H1 (cell line): ENCODE measurements at regions not wholly inside any gene's neighbourhood (a gene's known extent, or its start where the extent isn't known, plus 50 kb on each side); places are given as distances from the start of the nearest gene placed in this dataset.

Experiments used
- CTCF ChIA-PET: fragments of 300-600 bp; sonication (Branson Sonifier 250); formaldehyde crosslinking; loops from one replicate; lab custom pipeline; 2021; ENCODE audit not compliant: partially characterized antibody; lab: Charles Lee
- POLR2A ChIA-PET: fragments of 300-600 bp; sonication (Branson Sonifier 250); formaldehyde crosslinking; loops from one replicate; lab custom pipeline; 2021; ENCODE audit warnings: inconsistent platforms; ENCODE audit not compliant: partially characterized antibody; lab: Charles Lee
- DNase-seq, 2 experiments: peaks; one replicate each; pipeline versions ENCODE4 v3.0.0 to v3.0.0-alpha.2; 2010 to 2022; ENCODE audit warnings: low spot score in 2 of 2, low read depth in 1 of 2, mixed read lengths in 1 of 2
- FAIRE-seq: peaks from 2 replicates; lab custom pipeline; 2011; peaks lifted over from hg19 to GRCh38; lab: Jason Lieb, UNC
- H2AFZ ChIP-seq: 2 replicates; pipeline ENCODE4 v1.8.1; 2012; ENCODE audit warnings: low read length, inconsistent platforms
- H2AK5ac ChIP-seq: 2 replicates; pipeline ENCODE4 v1.6.1; 2013; ENCODE audit warnings: low read depth, low read length
- H2BK120ac ChIP-seq: replicated peaks from 2 replicates; pipeline ENCODE3; 2013; ENCODE audit warnings: low read depth, low read length, inconsistent platforms
- H2BK12ac ChIP-seq: 2 replicates; pipeline ENCODE4 v1.6.1; 2013; ENCODE audit warnings: low read depth, low read length
- H2BK15ac ChIP-seq: 2 replicates; pipeline ENCODE4 v1.6.1; 2013; ENCODE audit warnings: low read length
- H2BK20ac ChIP-seq: 2 replicates; pipeline ENCODE4 v1.6.1; 2013; ENCODE audit warnings: low read length
- H2BK5ac ChIP-seq: 2 replicates; pipeline ENCODE4 v1.6.1; 2013; ENCODE audit warnings: low read depth, low read length
- H3K14ac ChIP-seq: 2 replicates; pipeline ENCODE4 v1.6.1; 2013; ENCODE audit warnings: inconsistent platforms; ENCODE audit not compliant: insufficient read length
- H3K18ac ChIP-seq: 2 replicates; pipeline ENCODE4 v1.6.1; 2013; ENCODE audit warnings: low read length; ENCODE audit errors: extremely low read depth
- H3K23ac ChIP-seq: 2 replicates; pipeline ENCODE4 v1.6.1; 2013; ENCODE audit warnings: inconsistent platforms; ENCODE audit not compliant: insufficient read length
- H3K23me2 ChIP-seq: 2 replicates; pipeline ENCODE4 v1.6.1; 2013; ENCODE audit warnings: low read depth, low read length
- H3K27ac ChIP-seq: 2 replicates; pipeline ENCODE4 v1.6.1; 2011; ENCODE audit warnings: low read depth, low read length, inconsistent platforms
- H3K27me3 ChIP-seq, 4 experiments: replicated peaks in 1 of 4; 1 replicate in 1 of 4; 2 replicates in 3 of 4; pipeline versions ENCODE4 v1.6.1 to v1.8.1; 2011 to 2013; ENCODE audit warnings: low read length in 3 of 4, mild to moderate bottlenecking in 3 of 4, inconsistent platforms in 2 of 4, mixed read lengths in 2 of 4, moderate library complexity in 1 of 4; ENCODE audit not compliant: control insufficient read depth in 3 of 4, insufficient read depth in 3 of 4; ENCODE audit errors: extremely low read depth in 1 of 4
- H3K36me3 ChIP-seq, 4 experiments: 2 replicates each; pipeline versions ENCODE4 v1.6.1 to v1.8.1; 2011 to 2013; ENCODE audit warnings: mild to moderate bottlenecking in 4 of 4, low read length in 3 of 4, moderate library complexity in 2 of 4, control low read depth in 1 of 4, inconsistent platforms in 1 of 4; ENCODE audit not compliant: insufficient read depth in 4 of 4, control insufficient read depth in 2 of 4
- H3K4ac ChIP-seq: replicated peaks from 2 replicates; pipeline ENCODE3; 2013; ENCODE audit warnings: low read length, low read depth, mixed read lengths, inconsistent platforms; ENCODE audit not compliant: insufficient read length
- H3K4me1 ChIP-seq, 4 experiments: replicated peaks in 1 of 4; 1 replicate in 1 of 4; 2 replicates in 3 of 4; pipeline versions ENCODE4 v1.6.1 to v1.8.1; 2011 to 2013; ENCODE audit warnings: low read length in 3 of 4, inconsistent platforms in 2 of 4, mixed read lengths in 1 of 4; ENCODE audit not compliant: insufficient read depth in 4 of 4, control insufficient read depth in 3 of 4
- H3K4me2 ChIP-seq, 2 experiments: 2 replicates each; pipeline versions ENCODE4 v1.6.1 to v1.8.1; 2011 to 2013; ENCODE audit warnings: low read depth in 2 of 2, low read length in 2 of 2, control low read depth in 1 of 2, inconsistent platforms in 1 of 2, mild to moderate bottlenecking in 1 of 2; ENCODE audit not compliant: insufficient read depth in 1 of 2
- H3K4me3 ChIP-seq, 4 experiments: fragments of 200-600, 300-600 bp in 1 of 4; sonication (generic), shearing (Covaris generic), sonication (Bioruptor Twin) in 1 of 4; 2 replicates each; pipeline versions ENCODE4 v1.5.1 to v1.8.1; 2011 to 2016; ENCODE audit warnings: low read length in 4 of 4, low read depth in 3 of 4, control low read depth in 2 of 4, inconsistent platforms in 2 of 4, mild to moderate bottlenecking in 2 of 4, mixed read lengths in 1 of 4, moderate library complexity in 1 of 4; ENCODE audit not compliant: insufficient read depth in 2 of 4; ENCODE audit errors: extremely low read depth in 1 of 4
- H3K56ac ChIP-seq: replicated peaks from 2 replicates; pipeline ENCODE3; 2013; ENCODE audit warnings: low read depth, mild to moderate bottlenecking, mixed read lengths, low read length, inconsistent platforms; ENCODE audit not compliant: insufficient read length
- H3K79me1 ChIP-seq: 2 replicates; pipeline ENCODE4 v1.6.1; 2013; ENCODE audit warnings: low read depth, low read length, control low read depth
- H3K79me2 ChIP-seq, 2 experiments: 2 replicates each; pipeline versions ENCODE4 v1.6.1 to v1.8.1; 2012 to 2013; ENCODE audit warnings: low read length in 2 of 2, mild to moderate bottlenecking in 2 of 2, inconsistent platforms in 1 of 2; ENCODE audit not compliant: insufficient read depth in 2 of 2, control insufficient read depth in 1 of 2
- H3K9ac ChIP-seq, 4 experiments: replicated peaks in 1 of 4; 1 replicate in 1 of 4; 2 replicates in 3 of 4; pipeline versions ENCODE4 v1.6.1 to v1.8.1; 2011 to 2013; ENCODE audit warnings: low read depth in 3 of 4, low read length in 3 of 4, control low read depth in 2 of 4, mild to moderate bottlenecking in 2 of 4, moderate library complexity in 2 of 4, inconsistent platforms in 1 of 4; ENCODE audit errors: extremely low read depth in 1 of 4
- H3K9me3 ChIP-seq, 2 experiments: 2 replicates each; pipeline versions ENCODE4 v1.6.1 to v1.8.1; 2012 to 2013; ENCODE audit warnings: mild to moderate bottlenecking in 2 of 2, moderate library complexity in 2 of 2, control low read depth in 1 of 2, inconsistent platforms in 1 of 2, low read depth in 1 of 2, low read length in 1 of 2, mixed read lengths in 1 of 2; ENCODE audit not compliant: insufficient read depth in 2 of 2
- H4K20me1 ChIP-seq, 2 experiments: replicated peaks in 1 of 2; 2 replicates each; pipeline versions ENCODE3 to v1.8.1; 2011 to 2013; ENCODE audit warnings: inconsistent platforms in 2 of 2, low read length in 2 of 2, mild to moderate bottlenecking in 1 of 2; ENCODE audit not compliant: insufficient read depth in 2 of 2, control insufficient read depth in 1 of 2
- H4K5ac ChIP-seq: 2 replicates; pipeline ENCODE4 v1.6.1; 2013; ENCODE audit warnings: low read length, low read depth, mixed read lengths, inconsistent platforms; ENCODE audit not compliant: insufficient read length
- H4K8ac ChIP-seq: 2 replicates; pipeline ENCODE4 v1.8.0; 2013; ENCODE audit warnings: mild to moderate bottlenecking, moderate library complexity, low read length, inconsistent platforms; ENCODE audit not compliant: insufficient read depth; ENCODE audit errors: extremely low read depth
- H4K91ac ChIP-seq: replicated peaks from 2 replicates; pipeline ENCODE3; 2013; ENCODE audit warnings: low read length, mixed read lengths, inconsistent platforms; ENCODE audit not compliant: insufficient read length
- POLR2AphosphoS5 ChIP-seq: IDR thresholded peaks from 2 replicates; pipeline ENCODE4 v1.6.1; 2011; ENCODE audit warnings: low read depth, low read length
- WGBS, 2 experiments: shearing (Covaris generic) in 1 of 2; methylation state at CpG; one replicate each; pipeline versions ENCODE4 v1.1.6 to v1.1.7; 2013 to 2015; ENCODE audit warnings: low lambda C conversion rate in 2 of 2, mixed read lengths in 2 of 2, inconsistent platforms in 1 of 2, low coverage in 1 of 2, missing lambda C conversion rate in 1 of 2; ENCODE audit not compliant: insufficient replicate concordance in 2 of 2, insufficient coverage in 1 of 2, insufficient read length in 1 of 2; ENCODE audit errors: extremely low coverage in 1 of 2, missing lambda C conversion rate in 1 of 2; 5-methylcytosine and 5-hydroxymethylcytosine counted together

GRCh38 chr2:82656420-82656819, 1802.7 kb downstream of the SUCLG1 start:
- no peaks in the 10 kb centered on the region for H4K20me1 ChIP-seq
- TF ChIP-seq POLR2AphosphoS5, result no peak

More at GRCh38 chr2:82656420-82656819, 1802.7 kb downstream of the SUCLG1 start:
- no peak overlapping the region for H3K27ac ChIP-seq
- no peak overlapping the region for H3K56ac ChIP-seq
- no peak overlapping the region for H4K8ac ChIP-seq
- DNase-seq (no peak), FAIRE-seq (no peak)
- H3K36me3 ChIP-seq, result no peaks in the 10 kb centered on the region
- no peak overlapping the region for H3K4ac ChIP-seq
- CTCF ChIA-PET, result no interaction called here
- H3K9ac ChIP-seq, result no peak overlapping the region
- no peak overlapping the region for H2BK5ac ChIP-seq
- H3K27me3 ChIP-seq, result no peaks in the 10 kb centered on the region
- H3K4me2 ChIP-seq, result no peak overlapping the region
- H2BK15ac ChIP-seq, result no peak overlapping the region
- H3K79me1 ChIP-seq, result no peaks in the 10 kb centered on the region
- no peak overlapping the region for H2BK120ac ChIP-seq
- no peak overlapping the region for H2AFZ ChIP-seq
- no peak overlapping the region for H2BK20ac ChIP-seq
- no peaks in the 10 kb centered on the region for H3K23me2 ChIP-seq
- H4K91ac ChIP-seq, result no peak overlapping the region
- no peak overlapping the region for H2BK12ac ChIP-seq
- no peak overlapping the region for H4K5ac ChIP-seq
- no peak overlapping the region for H3K18ac ChIP-seq
- H3K9me3 ChIP-seq, result no peaks in the 10 kb centered on the region
- no peak overlapping the region for H3K23ac ChIP-seq
- no peak overlapping the region for H3K4me3 ChIP-seq
- no peak overlapping the region for H3K14ac ChIP-seq
- WGBS, 2 experiments, result 97% methylated on average over 2 of the region's 2 CpGs; no CpG with 5 or more reads in 1 of the 2 experiments
- no peaks in the 10 kb centered on the region for H3K4me1 ChIP-seq
- no peak overlapping the region for H2AK5ac ChIP-seq
- H3K79me2 ChIP-seq, result no peaks in the 10 kb centered on the region
- POLR2A ChIA-PET, result no interaction called here
